IPS-15b (cell line): ENCODE measurements at regions not wholly inside any gene's neighbourhood (a gene's known extent, or its start where the extent isn't known, plus 50 kb on each side); places are given as distances from the start of the nearest gene placed in this dataset.
"Not testable (repeated sequence)": the region's sequence is repeated elsewhere in the genome, so short reads cannot be mapped to it uniquely, and the experiment has no call there.

Experiments used
- H3K27me3 ChIP-seq: one replicate; pipeline ENCODE4 v1.6.1; 2013; ENCODE audit warnings: low read length; ENCODE audit not compliant: control insufficient read depth, insufficient read depth
- H3K36me3 ChIP-seq: one replicate; pipeline ENCODE4 v1.6.1; 2013; ENCODE audit warnings: low read length; ENCODE audit not compliant: control insufficient read depth, insufficient read depth
- H3K4me1 ChIP-seq: one replicate; pipeline ENCODE4 v1.6.1; 2013; ENCODE audit warnings: mild to moderate bottlenecking, low read length; ENCODE audit not compliant: control insufficient read depth, insufficient read depth
- H3K4me3 ChIP-seq: one replicate; pipeline ENCODE4 v1.5.1; 2013; ENCODE audit warnings: low read depth, low read length
- H3K9ac ChIP-seq: one replicate; pipeline ENCODE4 v1.6.1; 2013; ENCODE audit warnings: low read depth, mild to moderate bottlenecking, low read length
- H3K9me3 ChIP-seq: one replicate; pipeline ENCODE4 v1.6.1; 2013; ENCODE audit warnings: mild to moderate bottlenecking, low read length; ENCODE audit not compliant: control insufficient read depth, insufficient read depth

- H3K9ac ChIP-seq, H3K27me3 ChIP-seq, H3K4me3 ChIP-seq, H3K9me3 ChIP-seq, H3K36me3 ChIP-seq: not testable (repeated sequence)
- peaks cover 16% of the 10 kb centered on the region for H3K4me1 ChIP-seq
Measured at GRCh38 chr4:89489921-89490431, 182.4 kb upstream of the GPRIN3 start.

- Histone ChIP-seq H3K36me3 (no peaks in the 10 kb centered on the region), H3K9ac (no peak overlapping the region), H3K27me3 (no peaks in the 10 kb centered on the region), H3K4me3 (no peak overlapping the region), H3K9me3 (no peaks in the 10 kb centered on the region), H3K4me1 (peaks cover 16% of the 10 kb centered on the region)
Measured at GRCh38 chr4:89489338-89489771, 181.8 kb upstream of the GPRIN3 start.

GRCh38 chr4:89488736-89489135 lies 181.1 kb upstream of the GPRIN3 start:
- Histone ChIP-seq H3K4me3 (no peak overlapping the region), H3K27me3 (no peaks in the 10 kb centered on the region)

GRCh38 chr4:89486673-89487072 lies 179.1 kb upstream of the GPRIN3 start:
- no peaks in the 10 kb centered on the region for H3K27me3 ChIP-seq
- no peak overlapping the region for H3K4me3 ChIP-seq
- H3K9me3 ChIP-seq, result no peaks in the 10 kb centered on the region
- no peak overlapping the region for H3K9ac ChIP-seq
- no peaks in the 10 kb centered on the region for H3K36me3 ChIP-seq
- H3K4me1 ChIP-seq, result peaks cover 7% of the 10 kb centered on the region

More at GRCh38 chr4:89488736-89489135, 181.1 kb upstream of the GPRIN3 start:
- H3K4me1 ChIP-seq, result peaks cover 16% of the 10 kb centered on the region
- H3K9me3 ChIP-seq, result no peaks in the 10 kb centered on the region
- no peak overlapping the region for H3K9ac ChIP-seq
- no peaks in the 10 kb centered on the region for H3K36me3 ChIP-seq

- no peaks in the 10 kb centered on the region for H3K36me3 ChIP-seq
- no peak overlapping the region for H3K9ac ChIP-seq
- H3K4me3 ChIP-seq, result no peak overlapping the region
- H3K4me1 ChIP-seq, result peaks cover 4% of the 10 kb centered on the region
- H3K9me3 ChIP-seq, result no peaks in the 10 kb centered on the region
- H3K27me3 ChIP-seq, result no peaks in the 10 kb centered on the region
Measured at GRCh38 chr4:89486042-89486441, 178.4 kb upstream of the GPRIN3 start.

GRCh38 chr4:89483833-89484232 lies 176.2 kb upstream of the GPRIN3 start:
- H3K9ac ChIP-seq, result no peak overlapping the region
- H3K4me1 ChIP-seq, result no peaks in the 10 kb centered on the region
- no peaks in the 10 kb centered on the region for H3K27me3 ChIP-seq
- H3K4me3 ChIP-seq, result no peak overlapping the region
- H3K36me3 ChIP-seq, result no peaks in the 10 kb centered on the region
- no peaks in the 10 kb centered on the region for H3K9me3 ChIP-seq

GRCh38 chr4:89482926-89483595 lies 175.5 kb upstream of the GPRIN3 start:
- H3K36me3 ChIP-seq, result no peaks in the 10 kb centered on the region
- H3K4me3 ChIP-seq, result no peak overlapping the region
- no peak overlapping the region for H3K9ac ChIP-seq
- H3K27me3 ChIP-seq, result no peaks in the 10 kb centered on the region
- no peaks in the 10 kb centered on the region for H3K4me1 ChIP-seq
- no peaks in the 10 kb centered on the region for H3K9me3 ChIP-seq

- H3K4me3 ChIP-seq, result no peak overlapping the region
- H3K27me3 ChIP-seq, result no peaks in the 10 kb centered on the region
- no peaks in the 10 kb centered on the region for H3K9me3 ChIP-seq
- H3K36me3 ChIP-seq, result no peaks in the 10 kb centered on the region
- no peaks in the 10 kb centered on the region for H3K4me1 ChIP-seq
- H3K9ac ChIP-seq, result no peak overlapping the region
Measured at GRCh38 chr4:89482251-89482650, 174.7 kb upstream of the GPRIN3 start.

GRCh38 chr4:89469930-89470375 lies 162.4 kb upstream of the GPRIN3 start:
- no peaks in the 10 kb centered on the region for H3K27me3 ChIP-seq
- no peaks in the 10 kb centered on the region for H3K36me3 ChIP-seq
- no peaks in the 10 kb centered on the region for H3K9me3 ChIP-seq
- H3K9ac ChIP-seq, result no peak overlapping the region
- H3K4me3 ChIP-seq, result no peak overlapping the region
- no peaks in the 10 kb centered on the region for H3K4me1 ChIP-seq

- Histone ChIP-seq H3K4me3 (no peak overlapping the region), H3K36me3 (no peaks in the 10 kb centered on the region), H3K9me3 (no peaks in the 10 kb centered on the region), H3K27me3 (no peaks in the 10 kb centered on the region), H3K9ac (no peak overlapping the region), H3K4me1 (no peaks in the 10 kb centered on the region)
Measured at GRCh38 chr4:89469516-89469915, 161.9 kb upstream of the GPRIN3 start.

GRCh38 chr4:89468602-89469001 lies 161.0 kb upstream of the GPRIN3 start:
- H3K4me3 ChIP-seq, result no peak overlapping the region
- no peaks in the 10 kb centered on the region for H3K27me3 ChIP-seq
- no peak overlapping the region for H3K9ac ChIP-seq

GRCh38 chr4:89463341-89463740 lies 155.7 kb upstream of the GPRIN3 start:
- Histone ChIP-seq H3K9ac (no peak overlapping the region), H3K4me1 (no peaks in the 10 kb centered on the region), H3K9me3 (no peaks in the 10 kb centered on the region), H3K4me3 (no peak overlapping the region), H3K27me3 (no peaks in the 10 kb centered on the region), H3K36me3 (no peaks in the 10 kb centered on the region)

More at GRCh38 chr4:89468602-89469001, 161.0 kb upstream of the GPRIN3 start:
- Histone ChIP-seq H3K4me1 (no peaks in the 10 kb centered on the region), H3K36me3 (no peaks in the 10 kb centered on the region), H3K9me3 (no peaks in the 10 kb centered on the region)
